IMR-90 (cell line): ENCODE measurements at regions not wholly inside any gene's neighbourhood (a gene's known extent, or its start where the extent isn't known, plus 50 kb on each side); places are given as distances from the start of the nearest gene placed in this dataset.

Experiments
- ATAC-seq: fragments of 200-7000 bp; cut with Tn5 transposase; 2 replicates; pipeline ENCODE4 v1.9.1; 2020; ENCODE audit warnings: low read depth, mild to moderate bottlenecking, moderate library complexity
- BruUV-seq: library from RNA; stranded (reverse); fragments of 400-500 nt; replicated peaks from 2 replicates; lab custom pipeline; 2021; lab: Mats Ljungman, UMichigan
- CTCF ChIA-PET: fragments of 300-600 bp; formaldehyde crosslinking; extraction: SDS; loops from one replicate; lab custom pipeline; 2021; ENCODE audit warnings: antibody characterized with exemption; lab: Yijun Ruan, JAX
- POLR2A ChIA-PET: fragments of 300-600 bp; sonication (Branson Sonifier 250); formaldehyde crosslinking; loops from one replicate; lab custom pipeline; 2022; ENCODE audit warnings: antibody characterized with exemption; ENCODE audit not compliant: unreplicated experiment; lab: Charles Lee
- DNase-seq: peaks from one replicate; pipeline ENCODE4 v3.0.0; 2013
- H2AFZ ChIP-seq: replicated peaks from 2 replicates; pipeline ENCODE3; 2013; ENCODE audit warnings: low read length, mild to moderate bottlenecking; ENCODE audit not compliant: poor library complexity
- H2AK5ac ChIP-seq: 2 replicates; pipeline ENCODE4 v1.6.1; 2013; ENCODE audit warnings: low read depth, low read length, inconsistent platforms
- H2AK9ac ChIP-seq: replicated peaks from 2 replicates; pipeline ENCODE3; 2013; ENCODE audit warnings: mild to moderate bottlenecking, low read depth, low read length, moderate library complexity; ENCODE audit not compliant: poor library complexity
- H2BK120ac ChIP-seq: 2 replicates; pipeline ENCODE4 v1.6.1; 2013; ENCODE audit warnings: low read depth, low read length, inconsistent platforms
- H2BK15ac ChIP-seq: 3 replicates; pipeline ENCODE4 v1.6.1; 2013; ENCODE audit warnings: low read depth, low read length, inconsistent platforms
- H2BK20ac ChIP-seq: 2 replicates; pipeline ENCODE4 v1.6.1; 2013; ENCODE audit warnings: low read depth, mild to moderate bottlenecking, inconsistent platforms, low read length, moderate library complexity
- H2BK5ac ChIP-seq: 2 replicates; pipeline ENCODE4 v1.6.1; 2013; ENCODE audit warnings: mild to moderate bottlenecking, low read depth, low read length, inconsistent platforms; ENCODE audit not compliant: poor library complexity, severe bottlenecking
- H3K14ac ChIP-seq: replicated peaks from 2 replicates; pipeline ENCODE4 v1.6.1; 2013; ENCODE audit warnings: low read depth, low read length, inconsistent platforms
- H3K18ac ChIP-seq: 2 replicates; pipeline ENCODE4 v1.6.1; 2013; ENCODE audit warnings: low read depth, low read length, control low read depth
- H3K23ac ChIP-seq: 2 replicates; pipeline ENCODE4 v1.6.1; 2013; ENCODE audit warnings: low read depth, low read length, inconsistent platforms
- H3K27ac ChIP-seq: 2 replicates; pipeline ENCODE4 v1.5.1; 2013; ENCODE audit warnings: mild to moderate bottlenecking, control low read depth, low read length; ENCODE audit not compliant: insufficient read depth
- H3K27me3 ChIP-seq: 2 replicates; pipeline ENCODE4 v1.6.1; 2013; ENCODE audit warnings: low read length; ENCODE audit not compliant: control insufficient read depth, insufficient read depth
- H3K36me3 ChIP-seq: 2 replicates; pipeline ENCODE4 v1.6.1; 2013; ENCODE audit warnings: low read length, mixed read lengths; ENCODE audit not compliant: control insufficient read depth, insufficient read depth
- H3K4ac ChIP-seq: 2 replicates; pipeline ENCODE4 v1.6.1; 2013; ENCODE audit warnings: low read depth, low read length, inconsistent platforms
- H3K4me1 ChIP-seq: 2 replicates; pipeline ENCODE4 v1.6.1; 2013; ENCODE audit warnings: low read length, mixed read lengths; ENCODE audit not compliant: control insufficient read depth, insufficient read depth
- H3K4me2 ChIP-seq: 2 replicates; pipeline ENCODE4 v1.6.1; 2013; ENCODE audit warnings: low read depth, mild to moderate bottlenecking, control low read depth, low read length, moderate library complexity
- H3K4me3 ChIP-seq: 2 replicates; pipeline ENCODE4 v1.5.1; 2013; ENCODE audit warnings: low read depth, mild to moderate bottlenecking, control low read depth, low read length, moderate library complexity; ENCODE audit not compliant: insufficient read depth
- H3K56ac ChIP-seq: 2 replicates; pipeline ENCODE4 v1.6.1; 2013; ENCODE audit warnings: low read length, inconsistent platforms; ENCODE audit not compliant: insufficient read depth; ENCODE audit errors: extremely low read depth
- H3K79me1 ChIP-seq, 2 experiments: 2 replicates each; pipeline ENCODE4 v1.6.1; 2013; ENCODE audit warnings: low read length in 2 of 2, inconsistent platforms in 1 of 2, low read depth in 1 of 2
- H3K9ac ChIP-seq: 2 replicates; pipeline ENCODE4 v1.6.1; 2013; ENCODE audit warnings: low read depth, low read length, control low read depth
- H3K9me1 ChIP-seq: 2 replicates; pipeline ENCODE4 v1.6.1; 2013; ENCODE audit warnings: low read length, inconsistent platforms; ENCODE audit not compliant: insufficient read depth
- H3K9me3 ChIP-seq: 2 replicates; pipeline ENCODE4 v1.6.1; 2013; ENCODE audit warnings: low read length; ENCODE audit not compliant: control insufficient read depth, insufficient read depth
- H4K20me1 ChIP-seq: 2 replicates; pipeline ENCODE4 v1.6.1; 2013; ENCODE audit warnings: low read length, inconsistent platforms; ENCODE audit not compliant: insufficient read depth
- H4K5ac ChIP-seq: 2 replicates; pipeline ENCODE4 v1.6.1; 2013; ENCODE audit warnings: mild to moderate bottlenecking, low read depth, low read length, control low read depth
- H4K8ac ChIP-seq, 2 experiments: 2 replicates each; pipeline ENCODE4 v1.6.1; 2013; ENCODE audit warnings: low read depth in 2 of 2, low read length in 2 of 2, control low read depth in 1 of 2, inconsistent platforms in 1 of 2
- H4K91ac ChIP-seq: 2 replicates; pipeline ENCODE4 v1.6.1; 2013; ENCODE audit warnings: low read depth, low read length, inconsistent platforms; ENCODE audit not compliant: insufficient read depth
- CEBPB ChIP-seq: IDR thresholded peaks from 2 replicates; pipeline ENCODE4 v1.6.1; 2012; ENCODE audit warnings: low read depth, low read length, improper control_type of control experiment
- CTCF ChIP-seq: conservative IDR thresholded peaks from 2 replicates; pipeline ENCODE4 v1.5.1; 2012; ENCODE audit warnings: mild to moderate bottlenecking, low read depth, low read length, improper control_type of control experiment
- FOS ChIP-seq: fragments of 150-350 bp; IDR thresholded peaks from 2 replicates; pipeline ENCODE4 v1.6.1; 2016; ENCODE audit warnings: low read depth, low read length
- MAFK ChIP-seq: IDR thresholded peaks from 2 replicates; pipeline ENCODE4 v1.6.1; 2012; ENCODE audit warnings: low read depth, low read length, improper control_type of control experiment
- RFX5 ChIP-seq: IDR thresholded peaks from 2 replicates; pipeline ENCODE4 v1.8.0; 2012; ENCODE audit warnings: low read depth, mild to moderate bottlenecking, low read length, moderate library complexity
- WGBS, 2 experiments: methylation state at CpG; one replicate each; pipeline versions ENCODE4 v1.1.5 to v1.1.7; 2013; ENCODE audit warnings: missing lambda C conversion rate in 2 of 2; ENCODE audit not compliant: insufficient read length in 1 of 2; ENCODE audit errors: extremely low coverage in 2 of 2; 5-methylcytosine and 5-hydroxymethylcytosine counted together
- dilution Hi-C: fragments of 300-500 bp; cut with HindIII; formaldehyde crosslinking; loops from one replicate; pipeline ENCODE4 v1.14.3; 2018; ENCODE audit warnings: low sequenced_read_pairs; ENCODE audit not compliant: unreplicated experiment
- in situ Hi-C: fragments of 300-500 bp; cut with MboI; formaldehyde crosslinking; loops from 3 replicates; pipeline ENCODE4 v1.14.3; 2019; ENCODE audit warnings: low sequenced_read_pairs, inconsistent platforms, mixed read lengths
- intact Hi-C: fragments of 100-400 bp; cut with micrococcal nuclease; formaldehyde crosslinking; loops from 2 replicates; pipeline ENCODE4 v1.10.0; 2022

GRCh38 chr13:58437427-58437826 lies 805.9 kb downstream of the PCDH17 start:
- CTCF ChIA-PET: no interaction called here
- no TSS peak for BruUV-seq

More at GRCh38 chr13:58437427-58437826, 805.9 kb downstream of the PCDH17 start:
- Histone ChIP-seq H3K14ac (no peak overlapping the region), H2AFZ (no peak overlapping the region), H3K23ac (no peak overlapping the region), H2BK120ac (no peak overlapping the region), H4K5ac (no peak overlapping the region), H3K56ac (no peak overlapping the region), H3K4me2 (no peak overlapping the region), H3K4me1 (no peaks in the 10 kb centered on the region), H3K9ac (no peak overlapping the region), H3K9me3 (peaks cover 5% of the 10 kb centered on the region; the same call in 1 of the 2 replicates), H3K27ac (no peak overlapping the region), H3K36me3 (no peaks in the 10 kb centered on the region), H4K91ac (no peak overlapping the region), H2AK9ac (no peak overlapping the region), H2AK5ac (no peak overlapping the region), H2BK20ac (no peak overlapping the region), H2BK15ac (no peak overlapping the region), H3K18ac (no peak overlapping the region), H3K9me1 (no peaks in the 10 kb centered on the region), H4K20me1 (no peaks in the 10 kb centered on the region), H3K79me1 (no peaks in the 10 kb centered on the region), H3K4ac (no peak overlapping the region), H3K27me3 (no peaks in the 10 kb centered on the region), H3K4me3 (no peak overlapping the region), H4K8ac (no peak overlapping the region), H2BK5ac (no peak overlapping the region)
- no peak for ATAC-seq
- in situ Hi-C loops: no loop called here
- intact Hi-C loops: no loop called here
- POLR2A ChIA-PET: no interaction called here
- no peak for TF ChIP-seq CEBPB
- TF ChIP-seq CTCF: no peak
- TF ChIP-seq FOS: no peak
- no peak for TF ChIP-seq MAFK
- no peak for TF ChIP-seq RFX5
- DNase-seq: no peak
- dilution Hi-C loops: no loop called here
- WGBS, 2 experiments: no CpG with 5 or more reads among the region's 5 CpGs
